ENCODE measurements at regions not wholly inside any gene's neighbourhood (a gene's known extent, or its start where the extent isn't known, plus 50 kb on each side); places are given as distances from the start of the nearest gene placed in this dataset.

DNA sequence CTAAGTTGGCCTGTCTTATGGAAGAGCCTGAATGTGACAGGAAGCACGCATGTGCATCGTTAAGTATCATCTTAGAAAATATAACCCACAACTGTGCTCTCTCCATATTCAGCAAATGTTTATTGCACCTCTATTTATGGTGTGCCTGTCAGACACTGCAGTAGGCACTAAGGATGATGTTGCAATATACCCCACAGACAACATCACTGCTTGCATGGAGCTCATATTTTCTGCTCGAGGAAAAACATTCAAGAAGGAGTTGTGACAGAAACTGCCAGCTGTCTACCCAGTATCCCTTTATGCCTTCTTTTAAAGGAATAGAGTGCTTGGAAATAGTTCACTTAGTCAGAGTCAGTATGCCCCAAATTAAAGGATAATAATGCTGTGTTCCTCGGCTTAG lies 132.3 kb upstream of the RBFOX1 start:
- TF ChIP-seq, protein P1, sequence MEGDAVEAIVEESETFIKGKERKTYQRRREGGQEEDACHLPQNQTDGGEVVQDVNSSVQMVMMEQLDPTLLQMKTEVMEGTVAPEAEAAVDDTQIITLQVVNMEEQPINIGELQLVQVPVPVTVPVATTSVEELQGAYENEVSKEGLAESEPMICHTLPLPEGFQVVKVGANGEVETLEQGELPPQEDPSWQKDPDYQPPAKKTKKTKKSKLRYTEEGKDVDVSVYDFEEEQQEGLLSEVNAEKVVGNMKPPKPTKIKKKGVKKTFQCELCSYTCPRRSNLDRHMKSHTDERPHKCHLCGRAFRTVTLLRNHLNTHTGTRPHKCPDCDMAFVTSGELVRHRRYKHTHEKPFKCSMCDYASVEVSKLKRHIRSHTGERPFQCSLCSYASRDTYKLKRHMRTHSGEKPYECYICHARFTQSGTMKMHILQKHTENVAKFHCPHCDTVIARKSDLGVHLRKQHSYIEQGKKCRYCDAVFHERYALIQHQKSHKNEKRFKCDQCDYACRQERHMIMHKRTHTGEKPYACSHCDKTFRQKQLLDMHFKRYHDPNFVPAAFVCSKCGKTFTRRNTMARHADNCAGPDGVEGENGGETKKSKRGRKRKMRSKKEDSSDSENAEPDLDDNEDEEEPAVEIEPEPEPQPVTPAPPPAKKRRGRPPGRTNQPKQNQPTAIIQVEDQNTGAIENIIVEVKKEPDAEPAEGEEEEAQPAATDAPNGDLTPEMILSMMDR (IDR thresholded peaks at IDR 0.05; ENCODE audit: low read depth, low read length): no peak
- DNase-seq (ENCODE audit: extremely low read depth, low read depth): no peak

DNA sequence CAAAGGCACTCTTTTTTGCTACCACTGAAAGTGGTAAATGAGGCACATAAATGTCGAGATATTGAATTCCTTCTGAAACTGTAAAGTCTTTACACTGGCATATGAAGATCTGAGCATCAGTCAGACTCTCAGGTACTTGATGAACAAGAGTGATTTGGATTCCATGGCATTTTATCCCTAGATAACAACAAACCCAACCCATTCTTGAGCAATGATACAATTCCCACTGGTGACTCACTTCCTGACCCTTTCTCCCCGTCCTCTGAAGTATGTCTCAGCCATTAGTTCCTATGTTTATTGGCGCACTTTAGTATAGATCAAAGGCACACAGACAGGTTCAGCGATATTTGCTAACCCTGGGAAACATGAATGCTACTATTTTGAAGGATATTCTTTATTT lies 147.0 kb upstream of the RBFOX1 start:
- no peak for DNase-seq (ENCODE audit: extremely low read depth, low read depth)

DNA sequence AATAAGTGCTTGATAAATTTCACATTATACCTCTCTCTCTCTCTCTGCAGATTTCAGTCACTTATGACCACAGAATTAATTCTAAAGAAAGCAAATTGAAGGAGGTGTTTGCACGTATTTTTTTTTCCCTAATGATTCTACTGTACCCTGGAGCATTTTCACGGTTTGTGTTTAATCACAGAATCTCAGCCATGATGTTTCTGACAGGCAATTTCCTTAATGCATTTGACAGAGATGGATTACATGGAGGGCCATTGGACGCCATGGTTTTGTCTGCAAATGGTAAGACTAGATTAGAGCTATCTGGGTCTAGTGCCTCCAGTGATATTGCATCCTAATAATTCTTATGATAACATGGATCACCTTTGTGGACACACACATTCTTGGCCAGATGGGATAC lies 147.5 kb upstream of the RBFOX1 start:
- TF ChIP-seq, protein P1 (IDR thresholded peaks at IDR 0.05; ENCODE audit: low read depth, low read length): no peak

More for the DNA sequence above, 147.0 kb upstream of the RBFOX1 start:
- TF ChIP-seq, protein P1 (IDR thresholded peaks at IDR 0.05; ENCODE audit: low read depth, low read length): no peak

DNA sequence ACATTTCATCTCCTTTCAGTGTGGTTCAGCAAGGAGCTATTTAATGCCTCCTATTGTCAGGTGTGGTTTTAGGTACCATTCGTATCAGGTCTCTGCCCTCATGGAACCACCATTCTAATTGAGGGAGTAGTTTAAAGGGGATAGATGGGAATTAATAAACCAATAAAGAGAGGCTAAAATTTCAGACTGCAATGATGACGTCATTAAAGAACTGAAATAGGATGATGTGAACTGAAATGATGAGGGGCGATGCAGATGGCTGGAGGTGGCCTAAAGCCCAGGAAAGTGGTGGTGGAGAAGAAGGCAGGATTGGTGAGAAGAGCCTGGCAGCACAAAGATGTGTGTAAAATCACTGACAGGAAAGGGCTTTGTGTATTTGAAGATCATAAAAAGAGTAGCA lies 148.9 kb upstream of the RBFOX1 start:
- TF ChIP-seq, protein P1 (IDR thresholded peaks at IDR 0.05; ENCODE audit: low read depth, low read length): no peak
- no peak for DNase-seq (ENCODE audit: extremely low read depth, low read depth)

More for the DNA sequence above, 147.5 kb upstream of the RBFOX1 start:
- DNase-seq (ENCODE audit: extremely low read depth, low read depth): no peak

DNA sequence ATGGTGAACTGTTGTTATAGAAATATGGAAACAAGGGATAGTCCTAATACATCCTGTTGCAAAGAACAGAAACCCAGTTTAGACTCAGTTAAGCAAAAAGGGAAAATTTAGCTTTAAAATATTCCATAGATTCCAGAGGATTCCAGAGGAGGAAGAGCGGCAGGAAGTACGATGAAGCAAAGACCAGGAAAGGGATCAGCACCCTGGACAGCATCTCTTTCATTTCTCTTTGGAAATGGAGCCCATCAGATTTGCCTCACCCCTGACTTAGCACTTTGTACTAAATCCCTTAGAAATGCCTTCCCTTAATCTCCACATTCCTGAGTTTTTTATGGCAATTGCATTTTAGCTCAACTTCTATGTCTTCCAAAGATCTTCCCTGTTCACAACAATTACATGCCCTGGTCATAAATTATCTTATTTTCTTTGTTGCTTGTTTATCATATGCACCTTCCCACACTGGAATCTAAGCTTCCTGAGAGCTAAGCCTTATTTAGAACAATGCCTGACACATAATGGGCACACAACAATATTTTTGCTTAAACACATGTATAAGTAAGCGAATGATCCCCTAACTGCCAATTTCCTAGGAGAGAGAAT lies 150.0 kb upstream of the RBFOX1 start:
- TF ChIP-seq, protein P1 (IDR thresholded peaks at IDR 0.05; ENCODE audit: low read depth, low read length): no peak
- no peak for DNase-seq (ENCODE audit: extremely low read depth, low read depth)

DNA sequence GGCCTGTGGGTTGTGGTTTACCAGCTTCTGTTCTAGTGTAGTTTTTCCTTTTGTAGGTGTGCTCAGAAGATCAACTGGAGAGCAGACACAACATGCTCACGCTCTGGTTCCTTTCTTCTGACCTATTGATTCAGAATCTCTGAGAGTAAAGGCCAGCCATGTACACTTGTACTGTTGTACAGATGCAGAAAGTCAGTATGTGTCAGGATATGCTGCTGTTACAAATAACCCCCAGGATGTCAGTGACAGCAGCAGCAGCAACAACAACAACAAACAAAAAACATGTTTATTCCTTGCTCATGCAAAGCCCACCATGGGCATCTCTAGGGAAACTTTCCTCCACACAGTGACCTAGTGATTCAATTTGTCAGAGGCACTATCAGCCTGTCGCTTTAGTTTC lies 154.8 kb upstream of the RBFOX1 start:
- TF ChIP-seq, protein P1 (IDR thresholded peaks at IDR 0.05; ENCODE audit: low read depth, low read length): no peak
- no peak for DNase-seq (ENCODE audit: extremely low read depth, low read depth)

DNA sequence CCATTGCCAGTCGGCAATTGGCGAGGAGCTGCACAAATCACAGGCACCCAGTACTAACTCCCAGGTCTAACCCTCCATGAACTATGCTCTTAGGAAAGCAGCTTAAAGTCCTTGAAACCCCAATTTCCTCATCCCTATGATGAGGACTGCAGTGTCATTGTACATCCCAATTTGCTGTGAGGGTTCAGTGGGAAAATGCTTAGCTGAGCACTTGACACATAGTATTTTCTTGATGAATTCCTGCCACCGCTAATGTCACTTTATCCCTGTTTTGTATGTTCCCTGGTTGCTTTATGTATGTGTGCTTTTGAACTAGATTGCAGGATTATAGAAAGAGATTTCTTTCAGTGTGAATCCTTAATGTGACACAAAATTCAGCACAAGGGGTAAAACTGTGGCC lies 161.5 kb upstream of the RBFOX1 start:
- no peak for DNase-seq (ENCODE audit: extremely low read depth, low read depth)
- TF ChIP-seq, protein P1 (IDR thresholded peaks at IDR 0.05; ENCODE audit: low read depth, low read length): no peak
